Prostate gland (tissue), 2 donors: ENCODE measurements at regions not wholly inside any gene's neighbourhood (a gene's known extent, or its start where the extent isn't known, plus 50 kb on each side); places are given as distances from the start of the nearest gene placed in this dataset.

Experiments used
- DNase-seq: peaks from one replicate; pipeline ENCODE4 v3.0.0-alpha.2; 2019; ENCODE audit warnings: low spot score
- H3K27ac ChIP-seq, 2 donors: fragments of 200-600 bp; sonication (generic); 2 replicates each; pipeline ENCODE4 v1.5.1; 2017 to 2019
- H3K27me3 ChIP-seq: fragments of 200-600 bp; sonication (generic); replicated peaks from 2 replicates; pipeline ENCODE4 v1.5.1; 2019; ENCODE audit not compliant: insufficient read depth
- H3K36me3 ChIP-seq, 2 donors: fragments of 200-600 bp; sonication (generic); 1 replicate in 1 of 2; 2 replicates in 1 of 2; pipeline versions ENCODE4 v1.5.1 to v1.8.1; 2017 to 2019
- H3K4me1 ChIP-seq: fragments of 200-600 bp; sonication (generic); replicated peaks from 2 replicates; pipeline ENCODE4 v1.5.1; 2019
- H3K4me3 ChIP-seq, 2 donors: fragments of 200-600 bp; sonication (generic); 2 replicates each; pipeline ENCODE4 v1.5.1; 2017 to 2019
- H3K9me3 ChIP-seq: fragments of 200-600 bp; sonication (generic); 2 replicates; pipeline ENCODE4 v1.5.1; 2017
- CTCF ChIP-seq, 4 experiments: fragments of 200-600 bp in 2 of 4; fragments of 450-650 bp in 2 of 4; sonication (generic) in 2 of 4; IDR thresholded peaks; 1 replicate in 3 of 4; 2 replicates in 1 of 4; pipeline ENCODE4 v1.5.1; 2016 to 2019; ENCODE audit warnings: antibody characterized with exemption in 4 of 4, mild to moderate bottlenecking in 2 of 4, moderate library complexity in 2 of 4
- POLR2A ChIP-seq: fragments of 450-650 bp; IDR thresholded peaks from one replicate; pipeline ENCODE4 v1.6.1; 2016; ENCODE audit warnings: antibody characterized with exemption, mild to moderate bottlenecking
- POLR2AphosphoS5 ChIP-seq: sonication (generic); formaldehyde crosslinking; IDR thresholded peaks from one replicate; pipeline ENCODE4 v1.6.1; 2017; ENCODE audit warnings: antibody characterized with exemption
- WGBS: methylation state at CpG from one replicate; pipeline ENCODE4 v1.1.5; 2018; 5-methylcytosine and 5-hydroxymethylcytosine counted together
- intact Hi-C: fragments of 100-400 bp; cut with DNase I; formaldehyde crosslinking; loops from one replicate; pipeline ENCODE4 v1.14.2; 2022

GRCh38 chr9:7320139-7320538 is 479.4 kb downstream of the DMAC1 start:
- 68% methylated on average over 7 of the region's 7 CpGs for WGBS
- intact Hi-C loops: no loop called here
- Histone ChIP-seq H3K27me3 (no peaks in the 10 kb centered on the region), H3K4me3 (no peak overlapping the region), H3K27ac (no peak overlapping the region), H3K36me3 (no peaks in the 10 kb centered on the region), H3K4me1 (no peaks in the 10 kb centered on the region), H3K9me3 (no peaks in the 10 kb centered on the region)
- no peak for DNase-seq
- no peak for TF ChIP-seq POLR2AphosphoS5
- no peak for TF ChIP-seq POLR2A
- no peak for TF ChIP-seq CTCF (IDR thresholded peaks at IDR 0.05)

DNA sequence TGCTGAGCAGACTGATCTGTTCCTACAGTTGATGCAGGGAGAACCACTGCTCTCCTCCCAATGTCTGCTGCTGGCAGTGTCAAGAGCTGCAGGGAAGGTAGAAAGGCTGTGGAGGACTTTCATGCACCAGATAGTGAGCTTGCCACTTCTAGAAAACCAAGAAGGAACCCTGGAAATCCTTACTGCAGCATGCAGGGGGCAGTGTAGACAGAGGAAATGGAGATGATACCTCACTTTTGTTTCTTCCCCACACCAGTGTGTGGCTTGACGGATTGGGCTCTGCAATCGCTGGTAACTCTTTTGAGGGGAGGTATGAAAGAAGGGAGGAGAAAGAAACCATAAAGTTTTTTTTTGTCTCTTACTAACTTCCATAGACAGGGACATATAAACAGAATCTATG is 480.7 kb downstream of the DMAC1 start:
- no peaks in the 10 kb centered on the region for H3K9me3 ChIP-seq
- no peaks in the 10 kb centered on the region for H3K27me3 ChIP-seq
- no peak for DNase-seq
- WGBS: 90% methylated on average over 2 of the region's 2 CpGs
- H3K4me3 ChIP-seq: no peak overlapping the region
- no peak for TF ChIP-seq POLR2AphosphoS5
- no peak for TF ChIP-seq POLR2A
- TF ChIP-seq CTCF (IDR thresholded peaks at IDR 0.05): no peak
- H3K4me1 ChIP-seq: no peaks in the 10 kb centered on the region
- H3K36me3 ChIP-seq: no peaks in the 10 kb centered on the region
- intact Hi-C loops: no loop called here
- no peak overlapping the region for H3K27ac ChIP-seq

GRCh38 chr9:7316967-7317366 is 482.6 kb downstream of the DMAC1 start:
- intact Hi-C loops: no loop called here
- WGBS: 81% methylated on average over 4 of the region's 4 CpGs
- TF ChIP-seq CTCF (IDR thresholded peaks at IDR 0.05) (no peak), POLR2AphosphoS5 (no peak), POLR2A (no peak)
- Histone ChIP-seq H3K27me3 (no peaks in the 10 kb centered on the region), H3K9me3 (no peaks in the 10 kb centered on the region), H3K36me3 (no peaks in the 10 kb centered on the region), H3K4me1 (no peaks in the 10 kb centered on the region), H3K27ac (no peak overlapping the region), H3K4me3 (no peak overlapping the region)
- DNase-seq: no peak

DNA sequence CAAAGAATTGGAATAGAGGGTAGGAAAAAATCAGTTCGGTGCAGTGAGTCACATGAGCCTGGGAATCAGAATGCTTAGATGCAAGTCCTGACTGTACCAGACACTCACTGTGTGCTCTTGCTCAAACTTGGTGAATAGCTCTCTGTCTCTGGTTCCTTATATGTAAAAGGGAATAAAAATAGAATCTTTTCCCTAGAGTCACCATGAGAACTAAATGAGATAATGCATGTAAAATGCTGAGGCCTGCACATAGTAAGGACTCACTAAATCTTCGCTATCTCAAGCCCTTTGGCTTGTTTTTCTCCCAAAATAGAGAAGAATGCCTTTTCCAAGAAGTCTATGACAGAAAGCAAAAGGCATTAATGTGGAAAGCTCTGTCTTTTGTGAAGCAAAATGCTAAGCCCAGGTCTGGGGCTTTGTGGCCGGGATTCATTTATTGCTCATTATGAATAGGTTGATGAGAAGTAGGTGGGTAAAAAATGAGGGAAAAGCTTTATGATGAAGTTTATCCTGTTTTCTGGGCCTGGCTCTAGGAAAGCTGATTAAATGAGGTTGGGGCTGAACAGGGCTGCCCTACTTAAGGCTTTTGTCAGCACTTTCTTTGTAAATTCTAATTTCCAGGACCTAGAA is 483.3 kb downstream of the DMAC1 start:
- Histone ChIP-seq H3K27ac (no peak overlapping the region), H3K9me3 (no peaks in the 10 kb centered on the region), H3K36me3 (no peaks in the 10 kb centered on the region), H3K27me3 (no peaks in the 10 kb centered on the region), H3K4me3 (no peak overlapping the region), H3K4me1 (no peaks in the 10 kb centered on the region)
- WGBS: 83% methylated on average over 3 of the region's 3 CpGs
- DNase-seq: no peak
- TF ChIP-seq POLR2A (no peak), CTCF (IDR thresholded peaks at IDR 0.05) (no peak), POLR2AphosphoS5 (no peak)
- intact Hi-C loops: no loop called here

- H3K9me3 ChIP-seq: no peaks in the 10 kb centered on the region
- no peaks in the 10 kb centered on the region for H3K36me3 ChIP-seq
- intact Hi-C loops: no loop called here
- TF ChIP-seq CTCF (IDR thresholded peaks at IDR 0.05) (no peak), POLR2AphosphoS5 (no peak), POLR2A (no peak)
- H3K4me1 ChIP-seq: no peaks in the 10 kb centered on the region
- H3K4me3 ChIP-seq: no peak overlapping the region
- H3K27ac ChIP-seq: no peak overlapping the region
- H3K27me3 ChIP-seq: no peaks in the 10 kb centered on the region
- no peak for DNase-seq
- 76% methylated on average over 3 of the region's 3 CpGs for WGBS
Measured at GRCh38 chr9:7315746-7316145, 483.8 kb downstream of the DMAC1 start.
